HG02973 (cell line): ENCODE measurements at regions not wholly inside any gene's neighbourhood (a gene's known extent, or its start where the extent isn't known, plus 50 kb on each side); places are given as distances from the start of the nearest gene placed in this dataset.
"Not testable (repeated sequence)": the region's sequence is repeated elsewhere in the genome, so short reads cannot be mapped to it uniquely, and the experiment has no call there.

Experiments
- ATAC-seq: cut with Tn5 transposase; IDR thresholded peaks from one replicate; pipeline ENCODE4 v1.9.1; 2021; ENCODE audit warnings: moderate library complexity; ENCODE audit not compliant: unreplicated experiment

GRCh38 chr13:73536865-73537264 is 478.1 kb downstream of the KLF5 start:
- no peak for ATAC-seq

GRCh38 chr13:73535341-73535740 is 476.5 kb downstream of the KLF5 start:
- no peak for ATAC-seq

DNA sequence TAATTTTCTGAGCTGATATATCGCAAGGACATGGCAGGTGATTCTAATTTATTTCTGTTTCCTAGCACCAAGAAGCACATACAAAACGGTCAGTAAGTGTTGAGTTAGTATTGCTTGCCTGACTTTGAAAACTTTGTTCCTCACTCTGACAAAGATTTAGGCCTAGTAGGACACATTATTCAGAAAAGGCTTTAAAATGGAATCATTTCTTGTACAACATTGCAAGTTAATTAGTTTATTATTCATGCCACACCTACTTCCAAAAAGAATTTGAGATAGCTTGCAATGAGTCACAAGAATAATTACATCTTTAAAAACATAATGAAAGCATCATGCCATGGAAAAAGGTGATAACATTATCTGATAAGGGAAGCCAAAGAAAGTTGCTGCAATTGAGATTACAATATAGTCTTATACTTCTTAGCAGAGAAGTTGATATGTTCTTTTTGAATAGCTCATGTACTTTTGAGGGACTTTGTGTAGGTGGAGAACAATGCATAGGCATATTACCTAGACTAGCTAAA is 474.2 kb downstream of the KLF5 start:
- ATAC-seq: no peak

DNA sequence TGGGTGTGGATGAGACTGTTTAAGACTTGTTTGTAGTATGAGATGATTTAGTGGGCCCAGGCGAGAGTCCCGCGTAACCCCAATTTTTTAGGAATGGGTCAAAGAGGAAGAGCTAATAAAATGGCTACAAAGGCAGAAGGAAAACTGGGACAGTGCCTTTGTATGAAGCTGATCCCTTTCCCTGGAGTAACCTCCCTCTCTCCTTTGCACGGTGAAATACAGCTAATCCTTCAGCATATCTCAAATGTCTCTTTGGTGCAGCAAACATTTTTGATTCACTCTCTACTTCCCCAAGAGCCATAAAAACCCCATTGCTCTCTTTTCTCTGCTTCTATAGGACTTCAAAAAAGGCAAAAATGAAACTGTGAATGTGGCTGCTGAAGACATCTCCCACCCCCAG is 473.8 kb downstream of the KLF5 start:
- no peak for ATAC-seq

DNA sequence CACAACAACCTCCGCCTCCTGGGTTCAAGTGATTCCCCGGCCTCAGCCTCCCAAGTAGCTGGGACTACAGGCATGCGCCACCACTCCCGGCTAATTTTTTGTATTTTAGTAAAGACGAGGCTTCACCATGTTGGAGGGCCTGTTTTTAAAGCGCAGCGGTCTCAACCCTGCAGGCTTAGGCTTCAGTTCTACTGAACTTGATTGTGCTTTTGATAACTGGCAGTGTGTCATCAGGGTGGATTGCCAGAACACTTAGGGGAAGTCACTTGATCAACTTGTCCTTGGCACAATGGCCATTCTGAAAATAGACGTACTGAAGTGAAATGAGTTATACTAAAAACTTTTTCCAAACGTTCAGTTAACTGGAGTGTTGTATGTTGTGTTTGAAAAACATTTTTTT is 472.2 kb downstream of the KLF5 start:
- no peak for ATAC-seq

- ATAC-seq: no peak
These were observed 464.1 kb downstream of the KLF5 start for GRCh38 chr13:73522937-73523336.

DNA sequence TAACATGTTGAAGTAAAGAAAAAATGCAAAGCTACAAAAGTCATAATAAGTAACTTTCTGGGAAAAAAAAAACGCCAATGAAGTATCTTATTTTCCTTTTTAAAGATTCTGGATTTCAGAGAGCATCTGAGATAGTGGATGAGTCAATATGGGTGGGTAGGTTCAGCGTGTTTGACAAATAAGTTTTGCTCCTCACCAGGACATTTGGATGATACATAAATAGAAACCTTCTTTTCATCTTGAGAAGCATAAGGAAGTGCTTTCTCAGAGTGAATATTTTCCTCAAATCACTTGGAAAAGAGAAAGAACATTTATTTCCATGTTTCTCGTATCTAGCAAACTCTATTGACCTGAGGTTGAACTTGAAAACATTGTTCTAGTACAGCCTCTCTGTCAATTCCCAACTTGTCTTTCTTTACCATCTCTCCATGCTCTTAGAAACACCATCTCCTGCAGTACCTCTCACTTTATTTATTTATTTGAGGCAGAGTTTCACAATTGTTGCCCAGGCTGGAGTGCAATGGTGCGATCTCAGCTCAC is 463.2 kb downstream of the KLF5 start:
- no peak for ATAC-seq

DNA sequence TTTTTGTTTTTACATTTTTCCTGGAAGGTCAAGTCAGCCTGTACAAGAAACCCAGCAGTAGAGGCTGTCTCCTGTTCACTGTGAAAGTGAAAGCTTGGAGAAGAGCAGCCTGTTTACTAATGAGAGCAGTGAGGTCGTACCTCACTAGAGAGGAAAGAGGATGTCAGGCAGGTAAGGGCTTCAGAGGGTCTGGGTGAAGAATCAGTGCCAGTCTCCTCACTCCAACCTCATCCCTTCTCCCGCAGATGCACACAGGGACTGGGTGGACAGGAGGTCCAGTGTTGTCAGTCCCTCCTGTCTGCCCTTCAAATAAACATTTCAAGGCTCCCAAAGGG is 462.5 kb downstream of the KLF5 start:
- no peak for ATAC-seq

DNA sequence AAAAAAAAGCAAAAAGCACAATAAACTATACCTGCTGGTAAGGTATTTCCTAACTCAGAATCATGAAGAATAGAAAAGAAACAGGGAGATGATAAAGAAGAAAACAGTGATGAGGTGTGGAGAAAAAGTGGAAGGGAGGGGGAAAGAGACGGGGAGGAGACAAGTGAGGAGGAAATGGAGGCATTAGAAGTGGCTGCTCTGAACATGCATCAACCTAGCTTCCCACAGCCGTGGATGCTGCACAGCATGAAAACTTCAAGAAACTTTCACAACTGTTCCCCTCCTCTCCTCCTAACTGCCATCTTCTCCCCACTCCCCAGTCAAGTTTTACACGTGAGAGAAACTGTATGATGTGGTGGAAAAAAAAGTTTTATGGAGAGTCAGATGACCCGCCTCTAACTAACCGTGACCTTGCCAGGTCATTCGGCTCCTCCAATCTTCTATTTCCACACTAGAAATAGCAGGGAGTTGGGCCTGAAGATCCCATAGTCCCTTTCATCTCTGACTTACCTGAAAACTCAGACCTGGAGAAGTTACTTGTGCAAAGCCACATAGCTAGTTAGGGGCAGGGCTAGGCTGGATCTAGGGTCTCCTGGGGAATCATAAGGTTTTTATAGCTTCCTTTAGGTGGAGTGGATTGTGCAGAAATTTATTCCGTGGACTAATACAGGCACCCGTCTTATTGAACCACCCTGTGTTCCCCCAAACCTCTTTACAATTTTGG is 461.9 kb downstream of the KLF5 start:
- no peak for ATAC-seq

DNA sequence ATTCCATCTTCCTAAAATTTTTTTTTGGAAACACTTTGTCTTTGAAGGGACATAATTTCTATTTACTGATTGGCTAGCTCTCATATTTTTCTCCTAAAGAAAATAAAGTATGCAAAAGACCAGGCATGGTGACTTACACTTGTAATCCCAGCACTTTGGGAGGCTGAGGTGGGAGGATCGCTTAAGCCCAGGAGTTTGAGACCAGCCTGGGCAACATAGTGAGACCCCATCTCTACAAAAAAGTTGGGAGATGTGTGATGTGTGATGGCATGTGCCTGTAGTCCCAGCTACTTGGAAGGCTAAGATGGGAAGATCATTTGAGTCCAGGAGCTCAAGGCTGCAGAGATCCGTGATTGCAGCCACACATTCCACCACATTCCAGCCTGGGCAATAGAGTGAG is 461.3 kb downstream of the KLF5 start:
- not testable (repeated sequence) for ATAC-seq

DNA sequence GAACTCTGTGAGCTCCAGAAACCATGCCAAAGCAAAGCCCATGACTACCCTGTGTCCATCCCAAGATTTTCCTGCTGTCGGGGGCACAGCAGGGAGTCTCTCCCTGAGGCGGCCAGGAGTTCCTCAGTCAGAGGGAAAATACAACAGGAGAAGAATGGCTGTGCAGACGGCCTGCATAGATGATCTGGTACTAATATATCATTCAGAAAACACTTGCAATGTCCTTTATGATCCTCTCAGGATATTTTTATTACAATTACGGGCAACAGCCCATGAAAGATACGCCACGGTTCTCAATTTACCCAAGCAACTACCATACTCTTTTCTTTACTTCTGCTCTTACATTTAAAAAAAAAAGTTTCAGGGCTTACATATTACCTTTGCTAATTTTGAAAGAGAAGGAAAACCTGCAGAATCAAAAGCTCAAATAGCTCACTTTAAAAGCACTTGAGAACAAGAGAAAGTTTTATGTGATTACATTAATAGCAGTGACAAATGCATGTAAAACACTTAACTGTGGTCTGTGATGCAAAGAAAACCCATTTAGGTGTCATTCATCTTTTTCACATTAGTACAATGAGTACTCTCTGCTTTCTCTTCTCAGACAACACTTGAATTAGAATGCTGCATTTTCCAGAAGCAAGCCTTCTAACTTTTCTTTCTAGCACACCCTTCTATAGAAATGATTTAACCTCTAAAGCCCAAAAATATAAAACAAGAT is 460.8 kb downstream of the KLF5 start:
- ATAC-seq: no peak

DNA sequence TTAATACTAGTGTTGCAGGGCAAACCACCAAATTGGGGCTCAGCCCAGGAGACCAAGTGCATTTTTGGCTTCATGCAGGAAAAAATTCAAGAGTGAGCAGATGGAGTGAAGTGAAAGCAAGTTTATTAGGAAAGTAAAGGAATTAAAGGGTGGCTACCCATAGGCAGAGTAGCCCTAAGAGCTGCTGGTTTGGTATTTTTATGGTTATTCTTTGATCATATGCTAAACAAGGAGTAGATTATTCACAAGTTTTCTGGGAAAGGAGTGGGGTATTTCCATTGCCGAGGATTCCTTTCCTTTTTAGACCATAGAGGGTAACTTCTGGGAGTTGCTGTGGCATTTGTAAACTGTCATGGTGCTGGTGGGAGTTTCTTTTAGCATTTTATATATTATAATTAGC is 459.0 kb downstream of the KLF5 start:
- ATAC-seq: no peak

DNA sequence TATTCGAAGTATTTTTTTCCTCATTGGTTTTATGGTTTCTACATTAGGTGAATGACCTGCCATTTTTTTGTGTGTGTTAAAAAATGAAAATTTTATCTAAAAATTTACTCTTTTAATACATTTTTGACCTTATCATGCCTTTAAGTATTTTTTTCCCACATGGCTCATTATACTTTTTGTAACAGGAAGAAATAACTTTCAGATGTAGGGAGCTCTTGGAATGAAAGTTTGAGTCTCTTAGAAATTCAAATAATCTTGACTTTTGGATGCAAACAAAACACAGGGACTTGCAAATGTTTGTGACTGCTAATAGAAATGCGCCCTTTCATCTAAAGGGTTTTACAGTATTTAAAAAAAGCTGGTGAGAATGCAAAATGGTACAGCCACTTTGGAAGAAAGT is 457.9 kb downstream of the KLF5 start:
- no peak for ATAC-seq

- ATAC-seq: no peak
These were observed 455.4 kb downstream of the KLF5 start for GRCh38 chr13:73514208-73514607.

GRCh38 chr13:73513751-73514150 is 454.9 kb downstream of the KLF5 start:
- no peak for ATAC-seq

GRCh38 chr13:73508841-73509240 is 450.0 kb downstream of the KLF5 start:
- no peak for ATAC-seq

- no peak for ATAC-seq
These were observed 446.6 kb downstream of the KLF5 start for GRCh38 chr13:73505376-73505890.

- ATAC-seq: no peak
These were observed 440.9 kb downstream of the KLF5 start for GRCh38 chr13:73499695-73500094.

DNA sequence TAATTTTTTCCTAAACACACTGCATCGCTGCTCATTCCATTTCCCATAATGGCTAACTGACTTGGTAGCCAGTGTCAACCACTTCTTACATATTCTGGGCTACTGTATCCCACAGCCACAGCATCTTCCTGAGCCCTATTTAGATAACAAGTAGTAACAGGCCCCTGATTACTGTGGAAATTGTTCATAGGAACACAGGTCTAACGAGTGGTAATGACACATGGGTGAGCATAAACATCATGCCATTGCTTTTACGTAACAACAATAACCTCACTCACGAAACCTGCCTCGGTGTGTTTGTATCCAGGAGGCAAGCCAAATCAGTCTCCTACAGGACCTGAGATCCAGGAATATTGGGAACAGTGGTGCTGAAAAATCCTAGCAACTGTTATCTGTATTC is 438.6 kb downstream of the KLF5 start:
- no peak for ATAC-seq

DNA sequence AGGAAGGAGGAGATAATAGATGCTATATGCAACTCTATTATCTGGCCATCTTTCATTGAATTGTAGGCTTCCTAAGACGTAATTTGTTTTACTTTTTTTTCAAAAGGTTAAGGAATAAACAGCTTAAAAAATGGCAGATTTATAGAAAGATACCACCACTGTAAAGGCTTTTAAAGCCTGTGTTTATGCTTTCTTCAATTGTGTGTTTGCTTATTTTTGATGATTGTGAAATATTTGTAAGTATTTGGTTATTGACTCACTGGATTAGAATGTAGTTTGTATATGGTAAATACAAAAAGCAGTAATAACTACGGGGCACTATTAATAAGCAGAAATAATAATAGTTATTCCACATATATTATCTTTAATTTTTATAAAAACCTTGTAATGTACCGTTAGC is 437.9 kb downstream of the KLF5 start:
- no peak for ATAC-seq

DNA sequence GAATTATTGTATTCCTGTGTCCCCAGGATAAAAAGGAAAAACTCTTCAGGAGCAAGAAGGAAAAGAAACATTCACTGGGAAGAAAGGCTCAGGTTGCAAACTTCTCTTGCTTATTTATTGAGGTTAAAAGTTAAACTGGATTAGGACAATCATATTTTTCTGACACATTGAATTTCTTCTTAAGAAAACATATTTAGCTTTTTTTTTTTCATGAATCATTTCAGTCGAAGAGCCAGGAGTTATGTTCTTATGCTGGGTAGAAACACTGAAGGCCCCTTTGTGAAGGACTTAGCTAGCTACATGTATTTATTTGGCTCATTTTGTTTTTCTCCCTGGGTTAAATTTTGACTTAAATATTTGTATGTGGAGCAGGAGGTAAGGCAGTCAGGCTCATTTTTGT is 434.0 kb downstream of the KLF5 start:
- no peak for ATAC-seq

- ATAC-seq: no peak
These were observed 423.8 kb downstream of the KLF5 start for GRCh38 chr13:73482556-73482955.
